ENCODE measurements at regions not wholly inside any gene's neighbourhood (a gene's known extent, or its start where the extent isn't known, plus 50 kb on each side); places are given as distances from the start of the nearest gene placed in this dataset.

GRCh38 chr6:145147559-145147958, 587.8 kb downstream of the EPM2A start:
- intact Hi-C loops (cut with DNase I): no loop called here
- DNase-seq: no peak
- Histone ChIP-seq H3K9me3 (no peaks in the 10 kb centered on the region), H3K4me3 (no peak overlapping the region), H3K4me1 (peaks cover 0 to 3% (median 0%) of the 10 kb centered on the region in 3 donors), H3K27me3 (no peaks in the 10 kb centered on the region), H3K27ac (no peak overlapping the region), H3K36me3 (no peaks in the 10 kb centered on the region)
- no peak for FAIRE-seq
- peak in 1 of 4 donors; percentile 22 for ATAC-seq
- TF ChIP-seq CTCF (IDR thresholded peaks at IDR 0.05): no peak

GRCh38 chr6:145147981-145148749, 587.2 kb downstream of the EPM2A start:
- intact Hi-C loops (cut with DNase I): no loop called here
- peak; percentile 94 to 96 (median 94) for ATAC-seq
- FAIRE-seq: no peak
- H3K27ac ChIP-seq: no peak overlapping the region
- H3K27me3 ChIP-seq: no peaks in the 10 kb centered on the region
- H3K9me3 ChIP-seq: no peaks in the 10 kb centered on the region
- no peak overlapping the region for H3K4me3 ChIP-seq
- DNase-seq: peak in 4 of 6 donors; percentile 34 to 66 (median 39)
- TF ChIP-seq CTCF (IDR thresholded peaks at IDR 0.05): no peak
- peaks cover 0 to 3% (median 0%) of the 10 kb centered on the region in 3 donors for H3K4me1 ChIP-seq
- 46 to 48% methylated on average over 3 of the region's 3 CpGs for WGBS, 2 donors
- no peaks in the 10 kb centered on the region for H3K36me3 ChIP-seq

GRCh38 chr6:145148776-145149175, 586.5 kb downstream of the EPM2A start:
- 61 to 63% methylated on average over 2 of the region's 2 CpGs for WGBS, 2 donors
- intact Hi-C loops (cut with DNase I): no loop called here

GRCh38 chr6:145151624-145152023, 583.7 kb downstream of the EPM2A start:
- no peak overlapping the region for H3K27ac ChIP-seq
- H3K36me3 ChIP-seq: no peaks in the 10 kb centered on the region
- FAIRE-seq: no peak
- H3K27me3 ChIP-seq: no peaks in the 10 kb centered on the region
- H3K9me3 ChIP-seq: no peaks in the 10 kb centered on the region
- intact Hi-C loops (cut with DNase I): no loop called here
- no peak for DNase-seq
- no peak for TF ChIP-seq CTCF (IDR thresholded peaks at IDR 0.05)
- ATAC-seq: no peak
- 69 to 74% methylated on average over 3 of the region's 3 CpGs for WGBS, 2 donors
- no peak overlapping the region for H3K4me3 ChIP-seq
- peaks cover 0 to 3% (median 0%) of the 10 kb centered on the region in 3 donors for H3K4me1 ChIP-seq

More at GRCh38 chr6:145148776-145149175, 586.5 kb downstream of the EPM2A start:
- Histone ChIP-seq H3K4me3 (no peak overlapping the region), H3K27ac (no peak overlapping the region), H3K27me3 (no peaks in the 10 kb centered on the region), H3K9me3 (no peaks in the 10 kb centered on the region), H3K36me3 (no peaks in the 10 kb centered on the region), H3K4me1 (peaks cover 0 to 3% (median 0%) of the 10 kb centered on the region in 3 donors)
- TF ChIP-seq CTCF (IDR thresholded peaks at IDR 0.05): no peak
- no peak for FAIRE-seq
- ATAC-seq: no peak
- DNase-seq: no peak

GRCh38 chr6:145153495-145153894, 581.8 kb downstream of the EPM2A start:
- no peaks in the 10 kb centered on the region for H3K9me3 ChIP-seq
- no peak overlapping the region for H3K4me3 ChIP-seq
- WGBS, 2 donors: 92 to 98% methylated on average over 6 of the region's 6 CpGs
- H3K27ac ChIP-seq: no peak overlapping the region
- intact Hi-C loops (cut with DNase I): no loop called here
- no peak for FAIRE-seq
- DNase-seq: no peak
- H3K4me1 ChIP-seq: peaks cover 0 to 3% (median 0%) of the 10 kb centered on the region in 3 donors
- H3K27me3 ChIP-seq: no peaks in the 10 kb centered on the region
- no peaks in the 10 kb centered on the region for H3K36me3 ChIP-seq
- no peak for ATAC-seq
- no peak for TF ChIP-seq CTCF (IDR thresholded peaks at IDR 0.05)
